GM12892 (cell line): ENCODE measurements at regions not wholly inside any gene's neighbourhood (a gene's known extent, or its start where the extent isn't known, plus 50 kb on each side); places are given as distances from the start of the nearest gene placed in this dataset.

ENCODE experiments used
- DNase-seq: peaks from one replicate; pipeline ENCODE4 v3.0.0; 2011; ENCODE audit not compliant: insufficient read length
- FAIRE-seq: peaks from 2 replicates; lab custom pipeline; 2011; peaks lifted over from hg19 to GRCh38; lab: Jason Lieb, UNC
- POLR2A ChIP-seq: IDR thresholded peaks from 2 replicates; pipeline ENCODE4 v1.6.1; 2011; ENCODE audit warnings: low read depth, low read length, control low read depth
- POLR2AphosphoS5 ChIP-seq: IDR thresholded peaks from 2 replicates; pipeline ENCODE4 v1.6.1; 2011; ENCODE audit warnings: low read depth, low read length, control low read depth
- TAF1 ChIP-seq: IDR thresholded peaks from 2 replicates; pipeline ENCODE4 v1.6.1; 2011; ENCODE audit warnings: low read depth, mild to moderate bottlenecking, control low read depth, low read length, borderline replicate concordance

- no peak for TF ChIP-seq TAF1
- TF ChIP-seq POLR2AphosphoS5: no peak
- TF ChIP-seq POLR2A: no peak
- FAIRE-seq: no peak
- no peak for DNase-seq
These were observed 208.8 kb downstream of the COG6 start for GRCh38 chr13:39864221-39864620.

GRCh38 chr13:39866722-39867121 lies 211.3 kb downstream of the COG6 start:
- TF ChIP-seq POLR2A (no peak), POLR2AphosphoS5 (no peak), TAF1 (no peak)
- FAIRE-seq (no peak), DNase-seq (no peak)

GRCh38 chr13:39867807-39868206 lies 212.3 kb downstream of the COG6 start:
- FAIRE-seq (no peak), DNase-seq (no peak)
- TF ChIP-seq POLR2AphosphoS5 (no peak), TAF1 (no peak), POLR2A (no peak)

GRCh38 chr13:39870197-39870747 lies 214.8 kb downstream of the COG6 start:
- FAIRE-seq (no peak), DNase-seq (no peak)
- TF ChIP-seq TAF1: no peak
- no peak for TF ChIP-seq POLR2AphosphoS5

- no peak for DNase-seq
- TF ChIP-seq TAF1 (no peak), POLR2AphosphoS5 (no peak), POLR2A (no peak)
- FAIRE-seq: no peak
These were observed 219.0 kb downstream of the COG6 start for GRCh38 chr13:39874331-39875053.

- DNase-seq: no peak
- no peak for FAIRE-seq
- no peak for TF ChIP-seq TAF1
- TF ChIP-seq POLR2AphosphoS5: no peak
- no peak for TF ChIP-seq POLR2A
These were observed 219.9 kb downstream of the COG6 start for GRCh38 chr13:39875111-39875987.

GRCh38 chr13:39876258-39876657 lies 220.8 kb downstream of the COG6 start:
- DNase-seq (no peak), FAIRE-seq (no peak)
- TF ChIP-seq POLR2A: no peak
- no peak for TF ChIP-seq POLR2AphosphoS5
- no peak for TF ChIP-seq TAF1

GRCh38 chr13:39877134-39877533 lies 221.7 kb downstream of the COG6 start:
- no peak for TF ChIP-seq TAF1
- no peak for TF ChIP-seq POLR2A
- no peak for TF ChIP-seq POLR2AphosphoS5
- DNase-seq: no peak
- no peak for FAIRE-seq

- no peak for TF ChIP-seq POLR2A
- TF ChIP-seq POLR2AphosphoS5: no peak
- no peak for TF ChIP-seq TAF1
These were observed 224.0 kb downstream of the COG6 start for GRCh38 chr13:39879286-39880035.

GRCh38 chr13:39881383-39881782 lies 225.9 kb downstream of the COG6 start:
- TF ChIP-seq POLR2A: no peak
- no peak for TF ChIP-seq TAF1
- TF ChIP-seq POLR2AphosphoS5: no peak
- DNase-seq (no peak), FAIRE-seq (no peak)

More at GRCh38 chr13:39879286-39880035, 224.0 kb downstream of the COG6 start:
- no peak for FAIRE-seq
- no peak for DNase-seq

GRCh38 chr13:39881887-39882286 lies 226.4 kb downstream of the COG6 start:
- no peak for FAIRE-seq
- no peak for TF ChIP-seq TAF1
- no peak for TF ChIP-seq POLR2AphosphoS5
- no peak for TF ChIP-seq POLR2A
- DNase-seq: no peak

- FAIRE-seq (no peak), DNase-seq (no peak)
- TF ChIP-seq POLR2AphosphoS5 (no peak), TAF1 (no peak), POLR2A (no peak)
These were observed 228.7 kb downstream of the COG6 start for GRCh38 chr13:39884166-39884565.
